Stimulated activated CD8-positive, alpha-beta memory T cell treated with anti-CD3 and anti-CD28 coated beads, Interleukin-15, amount 100 ng/mL, for 1 hour (primary cell): ENCODE measurements at regions not wholly inside any gene's neighbourhood (a gene's known extent, or its start where the extent isn't known, plus 50 kb on each side); places are given as distances from the start of the nearest gene placed in this dataset.

Experiments used
- DNase-seq: peaks from one replicate; pipeline ENCODE4 v3.0.0-alpha.2; 2020; ENCODE audit warnings: low read depth

- DNase-seq = no peak
Observed at GRCh38 chr7:114755856-114756255, 166.0 kb upstream of the MDFIC start.

GRCh38 chr7:114758661-114759227 lies 163.2 kb upstream of the MDFIC start:
- DNase-seq = no peak

- no peak for DNase-seq
Observed at GRCh38 chr7:114759347-114760062, 162.4 kb upstream of the MDFIC start.

- DNase-seq = no peak
Observed at GRCh38 chr7:114760477-114760876, 161.4 kb upstream of the MDFIC start.

- no peak for DNase-seq
Observed at GRCh38 chr7:114761973-114762372, 159.9 kb upstream of the MDFIC start.

GRCh38 chr7:114765331-114766040 lies 156.4 kb upstream of the MDFIC start:
- DNase-seq = no peak

GRCh38 chr7:114766041-114766356 lies 155.9 kb upstream of the MDFIC start:
- DNase-seq = no peak

GRCh38 chr7:114777288-114777687 lies 144.6 kb upstream of the MDFIC start:
- DNase-seq = no peak

- no peak for DNase-seq
Observed at GRCh38 chr7:114783508-114783907, 138.4 kb upstream of the MDFIC start.

- no peak for DNase-seq
Observed at GRCh38 chr7:114784177-114784576, 137.7 kb upstream of the MDFIC start.

GRCh38 chr7:114784746-114785145 lies 137.1 kb upstream of the MDFIC start:
- DNase-seq = no peak

- no peak for DNase-seq
Observed at GRCh38 chr7:114785496-114785895, 136.4 kb upstream of the MDFIC start.

GRCh38 chr7:114786455-114786854 lies 135.4 kb upstream of the MDFIC start:
- DNase-seq = no peak

- no peak for DNase-seq
Observed at GRCh38 chr7:114787556-114787955, 134.3 kb upstream of the MDFIC start.

- DNase-seq = no peak
Observed at GRCh38 chr7:114788706-114789105, 133.2 kb upstream of the MDFIC start.

GRCh38 chr7:114789161-114789560 lies 132.7 kb upstream of the MDFIC start:
- DNase-seq = no peak

- no peak for DNase-seq
Observed at GRCh38 chr7:114789871-114790311, 132.0 kb upstream of the MDFIC start.

- no peak for DNase-seq
Observed at GRCh38 chr7:114790521-114790920, 131.4 kb upstream of the MDFIC start.

- no peak for DNase-seq
Observed at GRCh38 chr7:114791771-114792170, 130.1 kb upstream of the MDFIC start.

GRCh38 chr7:114793155-114793845 lies 128.6 kb upstream of the MDFIC start:
- no peak for DNase-seq

- DNase-seq = no peak
Observed at GRCh38 chr7:114795475-114795874, 126.4 kb upstream of the MDFIC start.

- no peak for DNase-seq
Observed at GRCh38 chr7:114799628-114800028, 122.3 kb upstream of the MDFIC start.

- no peak for DNase-seq
Observed at GRCh38 chr7:114802632-114803031, 119.3 kb upstream of the MDFIC start.
